Activated CD4-positive, alpha-beta T cell treated with anti-CD3 and anti-CD28 coated beads, Interleukin-2, amount 10 ng/mL, durations not matched to agents 7 days and 5 days (primary cell): ENCODE measurements at regions not wholly inside any gene's neighbourhood (a gene's known extent, or its start where the extent isn't known, plus 50 kb on each side); places are given as distances from the start of the nearest gene placed in this dataset.

ENCODE experiments used
- CTCF ChIA-PET: fragments of 350-600 bp; sonication (Branson Sonifier 250); formaldehyde crosslinking; loops from one replicate; lab custom pipeline; 2021; ENCODE audit warnings: antibody characterized with exemption; lab: Charles Lee
- POLR2A ChIA-PET: fragments of 350-600 bp; sonication (Branson Sonifier 250); formaldehyde crosslinking; loops from one replicate; lab custom pipeline; 2021; ENCODE audit warnings: antibody characterized with exemption; lab: Charles Lee
- DNase-seq: peaks from one replicate; pipeline ENCODE4 v3.0.0-alpha.2; 2020
- H3K27ac Mint-ChIP-seq: one replicate; pipeline ENCODE4 v1.8.0; 2021; ENCODE audit warnings: mild to moderate bottlenecking, moderate library complexity, mixed read lengths
- H3K27me3 Mint-ChIP-seq: one replicate; pipeline ENCODE4 v1.8.0; 2021; ENCODE audit warnings: mixed read lengths
- H3K36me3 Mint-ChIP-seq: one replicate; pipeline ENCODE4 v1.8.0; 2021; ENCODE audit warnings: low read depth, mixed read lengths
- H3K4me1 Mint-ChIP-seq: one replicate; pipeline ENCODE4 v1.8.0; 2021; ENCODE audit warnings: mixed read lengths
- H3K4me3 Mint-ChIP-seq: one replicate; pipeline ENCODE4 v1.8.0; 2021; ENCODE audit warnings: mild to moderate bottlenecking, moderate library complexity, mixed read lengths
- H3K9me3 Mint-ChIP-seq: one replicate; pipeline ENCODE4 v1.8.0; 2021; ENCODE audit warnings: mixed read lengths

DNA sequence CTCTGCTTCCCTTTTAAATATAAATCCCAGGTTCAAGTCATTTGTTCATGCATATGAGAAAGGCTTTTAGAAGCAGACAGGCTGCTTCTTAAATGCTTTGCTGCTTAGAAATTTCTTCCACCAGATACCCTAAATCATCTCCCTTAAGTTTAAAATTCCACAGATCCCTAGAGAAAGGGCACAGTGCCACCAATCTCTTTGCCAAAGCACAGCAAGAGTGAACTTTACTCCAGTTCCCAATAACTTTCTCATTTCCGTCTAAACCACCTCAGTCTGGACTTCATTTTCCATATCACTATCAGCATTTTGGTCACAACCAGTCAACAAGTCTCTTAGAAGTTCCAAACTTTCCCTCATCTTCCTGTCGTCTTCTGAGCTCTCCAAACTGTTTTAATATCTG, 679.8 kb upstream of the FTMT start:
- no peak overlapping the region for H3K4me3 Mint-ChIP-seq

DNA sequence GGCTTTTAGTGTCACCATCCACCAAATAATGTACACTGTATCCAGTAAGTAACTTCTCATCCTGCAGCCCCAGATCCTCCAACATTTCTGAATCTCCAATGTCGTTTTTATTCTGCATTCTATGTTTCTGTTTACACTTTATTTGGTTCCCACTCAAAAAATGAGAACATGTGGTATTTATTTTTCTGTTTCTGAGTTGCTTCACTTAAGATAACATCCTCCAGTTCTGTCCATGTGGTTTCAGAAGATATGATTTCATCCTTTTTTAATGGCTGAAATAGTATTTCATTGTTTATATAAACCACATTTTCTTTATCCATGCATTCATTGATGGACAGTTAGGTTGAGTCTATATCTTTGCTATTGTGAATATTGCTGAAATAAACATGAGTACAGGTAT, 677.3 kb upstream of the FTMT start:
- ChIA-PET CTCF (no interaction called here), POLR2A (no interaction called here)
- Mint-ChIP-seq H3K27me3 (no peaks in the 10 kb centered on the region), H3K4me1 (no peaks in the 10 kb centered on the region), H3K27ac (no peak overlapping the region), H3K4me3 (no peak overlapping the region), H3K9me3 (peaks cover 2% of the 10 kb centered on the region), H3K36me3 (no peaks in the 10 kb centered on the region)
- DNase-seq = no peak

More for the DNA sequence above, 679.8 kb upstream of the FTMT start:
- Mint-ChIP-seq H3K27ac (no peak overlapping the region), H3K36me3 (no peaks in the 10 kb centered on the region), H3K4me1 (no peaks in the 10 kb centered on the region), H3K27me3 (no peaks in the 10 kb centered on the region), H3K9me3 (peaks cover 2% of the 10 kb centered on the region)
- DNase-seq = no peak
- ChIA-PET POLR2A (no interaction called here), CTCF (no interaction called here)

DNA sequence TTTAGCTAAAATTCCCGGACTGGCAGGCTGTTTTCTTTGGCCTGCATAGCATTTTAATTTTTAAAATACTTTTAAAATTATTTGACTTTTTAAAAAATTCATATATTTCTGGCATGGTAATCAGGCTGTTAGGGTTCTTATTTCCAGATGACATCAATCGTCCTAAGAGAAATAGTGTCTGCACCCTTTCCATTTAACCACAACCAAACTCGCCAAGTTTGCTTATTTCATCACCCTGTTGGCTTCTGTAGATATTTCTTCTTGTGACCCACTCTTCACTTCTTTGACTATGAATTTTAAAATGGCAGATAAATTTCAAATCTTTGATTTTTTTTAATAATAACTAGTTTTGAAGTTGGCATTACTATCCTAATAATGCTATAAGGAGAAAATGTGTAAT, 675.7 kb upstream of the FTMT start:
- POLR2A ChIA-PET = no interaction called here
- no peak overlapping the region for H3K4me3 Mint-ChIP-seq
- peaks cover 2% of the 10 kb centered on the region for H3K9me3 Mint-ChIP-seq
- H3K4me1 Mint-ChIP-seq = no peaks in the 10 kb centered on the region
- CTCF ChIA-PET = no interaction called here
- H3K27ac Mint-ChIP-seq = no peak overlapping the region
- H3K36me3 Mint-ChIP-seq = no peaks in the 10 kb centered on the region
- H3K27me3 Mint-ChIP-seq = no peaks in the 10 kb centered on the region
- no peak for DNase-seq

DNA sequence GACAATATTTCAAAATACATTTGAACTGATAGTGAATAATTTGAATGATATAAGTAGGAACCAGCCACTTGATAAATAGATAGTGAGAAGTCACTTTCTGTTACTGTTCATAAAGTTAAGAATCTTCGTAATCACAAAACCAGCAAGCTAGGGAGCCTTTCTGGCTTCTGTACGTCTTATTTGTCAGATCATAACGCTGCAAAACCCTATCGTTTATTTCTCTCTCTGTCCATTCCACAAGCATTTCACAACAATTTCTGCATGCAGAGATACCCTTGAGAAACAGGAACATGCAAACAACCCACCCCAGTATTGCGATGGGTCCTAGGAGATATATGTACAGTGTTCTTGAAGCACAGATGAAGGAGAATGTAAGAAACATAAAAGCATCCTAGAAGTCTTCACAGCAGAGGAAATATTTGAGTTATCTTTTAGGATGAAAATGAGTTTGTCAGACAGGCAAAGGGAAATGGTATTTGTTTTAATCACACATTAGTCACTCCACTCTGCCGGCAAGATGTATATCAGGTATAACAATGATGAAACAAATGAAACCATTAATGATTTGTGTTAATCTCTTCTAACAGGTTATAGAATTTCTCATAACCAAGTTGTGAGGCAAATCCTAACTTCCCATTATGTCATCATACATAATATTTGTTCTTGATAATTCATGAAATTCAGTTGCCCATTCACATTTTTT, 668.7 kb upstream of the FTMT start:
- H3K36me3 Mint-ChIP-seq = no peaks in the 10 kb centered on the region
- no peak overlapping the region for H3K4me3 Mint-ChIP-seq
- no peaks in the 10 kb centered on the region for H3K27me3 Mint-ChIP-seq
- H3K4me1 Mint-ChIP-seq = no peaks in the 10 kb centered on the region
- DNase-seq = no peak
- H3K27ac Mint-ChIP-seq = no peak overlapping the region
- peaks cover 2% of the 10 kb centered on the region for H3K9me3 Mint-ChIP-seq
- ChIA-PET CTCF (no interaction called here), POLR2A (no interaction called here)

DNA sequence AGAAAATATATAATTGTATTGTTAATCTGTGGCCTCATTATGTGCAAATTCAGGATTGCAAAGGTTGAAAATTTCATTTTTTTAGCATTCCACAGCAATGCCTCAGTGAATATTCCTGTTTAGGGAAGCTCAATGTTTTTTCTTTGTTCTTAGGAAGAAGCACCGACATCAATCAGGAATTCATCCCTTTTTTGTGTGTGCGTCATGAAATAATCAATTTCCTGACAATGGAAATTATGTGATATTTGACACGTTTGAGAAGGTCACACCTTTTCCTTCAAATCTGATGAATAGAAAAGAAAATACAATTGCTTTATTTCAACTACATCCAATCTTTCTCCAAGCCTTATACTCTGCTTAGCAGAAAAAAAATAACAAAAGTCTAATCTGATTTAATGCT, 662.8 kb upstream of the FTMT start:
- Mint-ChIP-seq H3K27me3 (no peaks in the 10 kb centered on the region), H3K27ac (no peak overlapping the region), H3K36me3 (no peaks in the 10 kb centered on the region), H3K4me1 (no peaks in the 10 kb centered on the region), H3K4me3 (no peak overlapping the region), H3K9me3 (peaks cover 2% of the 10 kb centered on the region)
- ChIA-PET CTCF (no interaction called here), POLR2A (no interaction called here)
- no peak for DNase-seq

DNA sequence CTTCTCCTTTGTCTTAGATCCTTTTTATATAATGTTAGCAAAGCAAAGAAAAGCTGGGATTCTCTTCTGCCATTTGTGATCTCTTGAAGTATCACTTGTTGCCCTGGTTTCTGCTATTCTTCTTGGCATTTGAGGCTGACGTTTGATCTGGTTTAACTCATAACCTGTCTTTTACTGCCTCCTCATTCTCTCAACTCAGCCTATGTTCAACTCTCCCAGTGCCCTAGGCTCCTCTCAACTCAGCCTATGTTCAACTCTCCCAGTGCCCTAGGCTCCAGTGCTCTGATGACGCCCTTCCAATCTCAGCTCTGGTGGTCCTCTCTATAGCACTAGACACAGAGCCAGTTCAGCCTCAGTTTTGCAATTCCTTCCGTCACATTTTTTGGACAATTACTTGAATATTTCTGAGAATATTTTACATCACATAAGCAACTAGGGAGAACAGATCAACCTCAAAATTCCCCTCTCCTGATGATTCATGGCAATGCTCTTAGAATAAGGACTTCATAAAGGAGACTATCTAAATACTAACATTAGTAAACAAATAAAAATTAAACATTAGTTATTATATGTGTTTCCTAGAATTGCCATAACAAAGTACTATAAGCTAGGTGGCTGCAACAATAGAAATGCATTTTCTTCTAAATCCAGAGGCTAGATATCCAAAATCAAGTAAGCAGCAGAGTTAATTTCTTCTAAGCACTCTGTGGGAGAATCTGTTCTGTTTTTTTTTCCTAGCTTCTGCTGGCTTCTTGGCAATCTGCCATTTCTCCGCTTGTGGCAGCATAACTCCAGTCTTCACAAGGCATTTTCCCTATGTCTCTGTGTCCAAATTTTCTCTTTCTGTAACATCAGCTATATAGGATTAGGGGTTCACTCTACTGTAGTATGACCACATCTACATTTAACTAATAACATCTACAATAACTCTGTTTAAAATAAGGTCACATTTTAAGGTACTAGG, 662.1 kb upstream of the FTMT start:
- DNase-seq = no peak
- ChIA-PET POLR2A (no interaction called here), CTCF (no interaction called here)
- Mint-ChIP-seq H3K27me3 (no peaks in the 10 kb centered on the region), H3K4me3 (no peak overlapping the region), H3K36me3 (no peaks in the 10 kb centered on the region), H3K4me1 (no peaks in the 10 kb centered on the region), H3K27ac (no peak overlapping the region), H3K9me3 (peaks cover 2% of the 10 kb centered on the region)

DNA sequence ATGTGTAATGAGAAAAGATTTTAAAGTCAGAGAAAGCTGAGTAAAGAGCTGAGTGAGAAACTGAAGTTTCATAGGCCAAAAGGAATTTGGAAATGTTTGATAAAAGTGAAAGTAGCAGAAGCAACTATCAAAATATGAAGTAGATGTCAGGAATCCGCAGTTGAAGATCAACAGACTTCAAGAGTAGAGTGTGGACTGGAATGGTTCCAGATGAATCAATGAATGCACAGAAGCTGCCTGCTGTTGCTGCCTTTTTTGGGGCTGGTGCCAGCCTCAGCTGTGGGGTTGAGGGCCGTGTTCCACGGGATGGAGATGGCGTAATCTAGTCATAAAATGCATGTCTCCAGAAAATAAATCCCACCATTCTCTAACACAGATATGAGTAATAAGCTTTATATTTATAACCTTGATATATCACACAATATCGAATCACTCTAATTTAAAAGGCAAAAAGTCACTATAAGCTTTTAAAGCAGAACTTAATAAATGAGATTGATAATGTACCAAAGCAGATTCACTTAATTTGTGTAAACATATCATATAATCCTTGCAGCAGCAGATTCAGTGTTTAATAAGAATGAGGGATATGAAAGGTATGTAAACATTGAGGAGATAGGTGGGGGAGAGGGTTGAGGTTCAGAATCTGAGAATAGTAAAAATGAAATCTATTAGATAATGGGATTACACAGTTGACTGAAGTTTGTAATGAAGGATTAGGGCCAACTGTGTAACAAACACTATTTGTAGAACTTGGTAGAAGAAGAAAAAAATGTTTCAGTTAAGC, 652.3 kb upstream of the FTMT start:
- no peak overlapping the region for H3K4me3 Mint-ChIP-seq
- H3K27me3 Mint-ChIP-seq = no peaks in the 10 kb centered on the region
- ChIA-PET CTCF (no interaction called here), POLR2A (no interaction called here)
- H3K9me3 Mint-ChIP-seq = no peaks in the 10 kb centered on the region
- H3K4me1 Mint-ChIP-seq = no peaks in the 10 kb centered on the region
- no peaks in the 10 kb centered on the region for H3K36me3 Mint-ChIP-seq
- no peak overlapping the region for H3K27ac Mint-ChIP-seq
- DNase-seq = no peak

DNA sequence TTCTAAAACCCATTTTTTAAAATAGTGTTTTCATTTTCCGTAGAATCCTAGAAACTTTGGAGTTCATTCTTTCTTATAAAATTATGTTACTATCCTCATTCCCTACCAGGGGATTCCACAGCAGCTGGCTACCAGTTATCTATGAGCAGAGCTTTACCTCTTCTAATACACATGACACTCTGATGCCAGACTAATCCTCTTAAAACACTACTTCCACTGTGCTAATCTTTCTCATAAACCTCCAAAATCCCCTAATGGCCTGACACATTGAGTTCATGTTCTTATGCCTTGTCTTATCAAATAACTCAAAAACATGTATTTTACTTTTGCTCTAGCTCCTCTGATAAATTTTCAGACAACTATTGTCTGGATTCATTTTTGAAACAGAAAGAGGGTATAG, 633.6 kb upstream of the FTMT start:
- no peaks in the 10 kb centered on the region for H3K36me3 Mint-ChIP-seq
- H3K27me3 Mint-ChIP-seq = no peaks in the 10 kb centered on the region
- no peak overlapping the region for H3K4me3 Mint-ChIP-seq
- no peak for DNase-seq
- H3K9me3 Mint-ChIP-seq = peaks cover 14% of the 10 kb centered on the region
- H3K27ac Mint-ChIP-seq = no peak overlapping the region
- POLR2A ChIA-PET = no interaction called here
- CTCF ChIA-PET = no interaction called here
- H3K4me1 Mint-ChIP-seq = no peaks in the 10 kb centered on the region

DNA sequence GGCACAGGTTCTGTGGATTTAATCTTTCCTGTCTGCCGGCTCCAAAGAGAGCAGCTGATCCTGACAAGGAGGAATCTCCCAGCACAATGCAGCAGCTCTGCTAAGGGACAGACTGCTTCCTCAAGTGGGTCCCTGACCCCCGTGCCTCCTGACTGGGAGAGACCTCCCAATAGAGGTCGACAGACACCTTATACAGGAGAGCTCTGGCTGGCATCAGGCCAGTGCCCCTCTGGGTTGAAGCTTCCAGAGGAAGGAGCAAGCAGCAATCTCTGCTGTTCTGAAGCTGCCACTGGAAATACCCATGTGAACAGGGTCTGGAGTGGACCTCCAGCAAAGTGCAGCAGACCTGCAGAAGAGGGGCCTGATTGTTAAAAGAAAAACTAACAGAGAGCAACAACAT, 630.2 kb upstream of the FTMT start:
- peaks cover 14% of the 10 kb centered on the region for H3K9me3 Mint-ChIP-seq
- no peak for DNase-seq
- no peaks in the 10 kb centered on the region for H3K36me3 Mint-ChIP-seq
- ChIA-PET POLR2A (no interaction called here), CTCF (no interaction called here)
- H3K27me3 Mint-ChIP-seq = no peaks in the 10 kb centered on the region
- no peak overlapping the region for H3K4me3 Mint-ChIP-seq
- H3K4me1 Mint-ChIP-seq = no peaks in the 10 kb centered on the region
- no peak overlapping the region for H3K27ac Mint-ChIP-seq

DNA sequence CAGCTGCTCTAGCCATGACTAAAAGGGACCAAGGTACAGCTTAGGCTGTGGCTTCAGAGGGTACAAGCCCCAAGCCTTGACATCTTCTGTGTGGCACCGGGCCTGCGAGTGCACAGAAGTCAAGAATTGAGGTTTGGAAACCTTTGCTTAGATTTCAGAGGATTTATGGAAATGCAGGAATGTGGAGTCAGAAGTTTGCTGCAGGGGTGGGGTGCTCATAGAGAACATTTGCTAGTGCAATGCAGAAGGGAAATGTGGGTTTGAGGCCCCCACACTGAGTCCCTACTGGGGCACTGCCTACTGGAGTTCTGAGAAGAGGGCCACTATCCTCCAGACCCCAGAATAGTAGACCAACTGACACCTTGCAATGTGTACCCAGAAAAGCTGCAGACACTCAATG, 624.9 kb upstream of the FTMT start:
- no peaks in the 10 kb centered on the region for H3K36me3 Mint-ChIP-seq
- ChIA-PET CTCF (no interaction called here), POLR2A (no interaction called here)
- no peak overlapping the region for H3K4me3 Mint-ChIP-seq
- peaks cover 21% of the 10 kb centered on the region for H3K9me3 Mint-ChIP-seq
- no peak for DNase-seq
- no peaks in the 10 kb centered on the region for H3K27me3 Mint-ChIP-seq
- H3K27ac Mint-ChIP-seq = no peak overlapping the region
- H3K4me1 Mint-ChIP-seq = no peaks in the 10 kb centered on the region

DNA sequence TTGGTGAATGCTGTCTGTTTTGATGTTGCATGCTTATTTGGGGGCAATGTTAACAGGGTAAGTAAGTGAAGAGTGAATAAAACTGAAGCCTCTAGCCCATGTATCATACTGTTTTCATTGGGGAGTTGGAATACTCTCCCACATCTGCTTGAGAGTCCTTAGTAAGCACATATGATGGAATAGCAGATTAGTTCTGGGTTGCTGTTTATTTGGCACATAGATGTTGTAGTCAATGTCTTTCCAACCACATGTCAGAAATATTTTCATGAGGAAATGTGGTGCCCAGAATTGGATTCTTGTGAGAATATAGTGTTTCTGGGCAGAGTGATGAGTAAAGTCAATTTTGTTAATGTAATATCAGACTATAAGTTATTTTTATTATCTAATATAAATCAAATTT, 611.7 kb upstream of the FTMT start:
- DNase-seq = no peak
- peaks cover 7% of the 10 kb centered on the region for H3K9me3 Mint-ChIP-seq
- H3K4me3 Mint-ChIP-seq = no peak overlapping the region
- no peaks in the 10 kb centered on the region for H3K4me1 Mint-ChIP-seq
- H3K36me3 Mint-ChIP-seq = no peaks in the 10 kb centered on the region
- H3K27me3 Mint-ChIP-seq = no peaks in the 10 kb centered on the region
- H3K27ac Mint-ChIP-seq = no peak overlapping the region
- CTCF ChIA-PET = no interaction called here
- POLR2A ChIA-PET = no interaction called here

DNA sequence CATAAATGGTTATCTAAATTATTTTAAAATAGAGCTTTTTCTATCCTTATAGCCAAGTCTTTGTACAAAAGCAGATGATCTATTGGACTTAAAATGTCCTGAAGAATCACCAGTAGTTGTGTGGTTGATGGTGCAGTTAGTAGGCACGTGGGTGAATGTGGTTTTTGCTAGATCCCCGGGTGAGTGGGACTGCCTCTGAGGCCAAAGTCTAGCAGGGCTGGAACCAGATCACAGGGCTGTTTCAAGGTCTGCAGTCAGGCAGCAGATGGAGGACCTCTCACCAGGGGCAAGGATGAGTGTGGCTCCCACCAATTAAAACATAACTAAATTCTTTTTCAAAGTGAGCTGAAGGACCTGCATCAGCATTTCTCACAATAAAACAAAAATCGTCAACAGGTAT, 604.7 kb upstream of the FTMT start:
- POLR2A ChIA-PET = no interaction called here
- Mint-ChIP-seq H3K4me3 (no peak overlapping the region), H3K36me3 (no peaks in the 10 kb centered on the region), H3K9me3 (no peaks in the 10 kb centered on the region), H3K27me3 (no peaks in the 10 kb centered on the region), H3K27ac (no peak overlapping the region), H3K4me1 (no peaks in the 10 kb centered on the region)
- no peak for DNase-seq
- CTCF ChIA-PET = no interaction called here

DNA sequence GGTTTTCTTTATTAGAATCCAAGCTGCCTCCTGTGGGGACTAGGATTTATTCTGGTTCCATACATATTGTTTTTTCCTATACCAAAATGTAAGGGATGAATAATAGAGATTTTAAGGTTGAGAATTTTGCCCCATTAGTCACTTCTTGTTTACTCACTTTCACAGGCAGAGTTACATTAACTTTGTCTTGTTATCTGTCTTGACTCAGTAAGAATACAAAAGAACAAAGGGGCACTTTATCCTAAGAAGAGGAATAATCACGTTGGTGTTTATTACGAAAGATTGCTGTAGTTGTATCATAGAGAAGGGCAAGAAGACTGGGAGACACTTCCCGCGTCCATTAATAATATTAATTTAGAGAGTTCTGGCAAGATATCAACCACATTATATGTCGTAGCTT, 599.7 kb upstream of the FTMT start:
- Mint-ChIP-seq H3K4me3 (no peak overlapping the region), H3K27me3 (no peaks in the 10 kb centered on the region), H3K27ac (no peak overlapping the region), H3K4me1 (no peaks in the 10 kb centered on the region), H3K9me3 (no peaks in the 10 kb centered on the region), H3K36me3 (no peaks in the 10 kb centered on the region)
- POLR2A ChIA-PET = no interaction called here
- no peak for DNase-seq
- CTCF ChIA-PET = no interaction called here
